Natural killer cell (primary cell): ENCODE measurements at regions not wholly inside any gene's neighbourhood (a gene's known extent, or its start where the extent isn't known, plus 50 kb on each side); places are given as distances from the start of the nearest gene placed in this dataset.
"Not testable (repeated sequence)": the region's sequence is repeated elsewhere in the genome, so short reads cannot be mapped to it uniquely, and the experiment has no call there.

ENCODE experiments used
- ATAC-seq, 3 donors: fragments of 150-1000 bp in 2 of 3; fragments of 200-7000 bp in 1 of 3; cut with Tn5 transposase; 1 replicate in 1 of 3; 2 replicates in 2 of 3; pipeline ENCODE4 v1.10.0; 2021; ENCODE audit warnings: mild to moderate bottlenecking in 2 of 3, moderate library complexity in 2 of 3
- DNase-seq, 2 donors: peaks; one replicate each; pipeline versions ENCODE4 v3.0.0 to v3.0.0-alpha.2; 2013 to 2021; ENCODE audit warnings: mixed read lengths in 1 of 2
- H3K27ac ChIP-seq: one replicate; pipeline ENCODE4 v1.5.1; 2013; ENCODE audit warnings: mild to moderate bottlenecking, low read length
- H3K27me3 ChIP-seq: one replicate; pipeline ENCODE4 v1.6.1; 2013; ENCODE audit warnings: low read length; ENCODE audit not compliant: control insufficient read depth, insufficient read depth
- H3K36me3 ChIP-seq: one replicate; pipeline ENCODE4 v1.6.1; 2013; ENCODE audit warnings: low read length; ENCODE audit not compliant: control insufficient read depth, insufficient read depth
- H3K4me1 ChIP-seq: one replicate; pipeline ENCODE4 v1.6.1; 2013; ENCODE audit warnings: low read length; ENCODE audit not compliant: control insufficient read depth, insufficient read depth
- H3K4me3 ChIP-seq: one replicate; pipeline ENCODE4 v1.5.1; 2013; ENCODE audit warnings: low read length
- H3K9me3 ChIP-seq: one replicate; pipeline ENCODE4 v1.6.1; 2013; ENCODE audit warnings: low read length; ENCODE audit not compliant: control insufficient read depth, insufficient read depth
- H3K27ac Mint-ChIP-seq, 2 donors: one replicate each; pipeline ENCODE4 v1.8.0; 2022; ENCODE audit warnings: mild to moderate bottlenecking in 2 of 2, mixed read lengths in 2 of 2, moderate library complexity in 1 of 2
- H3K27me3 Mint-ChIP-seq, 2 donors: one replicate each; pipeline ENCODE4 v1.8.0; 2022; ENCODE audit warnings: low read depth in 2 of 2, mixed read lengths in 2 of 2
- H3K36me3 Mint-ChIP-seq: one replicate; pipeline ENCODE4 v1.8.0; 2022; ENCODE audit warnings: mixed read lengths
- H3K4me1 Mint-ChIP-seq, 2 donors: one replicate each; pipeline ENCODE4 v1.8.0; 2022; ENCODE audit warnings: mixed read lengths in 2 of 2
- H3K4me3 Mint-ChIP-seq: one replicate; pipeline ENCODE4 v1.8.0; 2022; ENCODE audit warnings: mild to moderate bottlenecking, moderate library complexity, mixed read lengths
- H3K9me3 Mint-ChIP-seq, 2 donors: one replicate each; pipeline ENCODE4 v1.8.0; 2022; ENCODE audit warnings: mixed read lengths in 2 of 2
- CTCF ChIP-seq: fragments of 200-600 bp; IDR thresholded peaks from one replicate; pipeline ENCODE4 v1.8.0; 2022; ENCODE audit warnings: antibody characterized with exemption
- WGBS: methylation state at CpG from one replicate; pipeline ENCODE4 v1.1.7; 2013; ENCODE audit warnings: missing lambda C conversion rate; ENCODE audit not compliant: insufficient coverage; 5-methylcytosine and 5-hydroxymethylcytosine counted together
- intact Hi-C: fragments of 100-400 bp; cut with micrococcal nuclease; formaldehyde crosslinking; loops from one replicate; pipeline ENCODE4 v1.14.2; 2022

- Histone ChIP-seq H3K4me1 (no peaks in the 10 kb centered on the region), H3K27me3 (no peaks in the 10 kb centered on the region), H3K4me3 (no peak overlapping the region), H3K27ac (no peak overlapping the region), H3K36me3 (no peaks in the 10 kb centered on the region), H3K9me3 (peaks cover 11% of the 10 kb centered on the region)
- 91% methylated on average over 1 of the region's 1 CpG for WGBS
- Mint-ChIP-seq H3K27ac (no peak overlapping the region), H3K4me3 (no peak overlapping the region), H3K36me3 (no peaks in the 10 kb centered on the region), H3K27me3 (peaks cover 9 to 15% of the 10 kb centered on the region in 2 donors), H3K4me1 (no peaks in the 10 kb centered on the region), H3K9me3 (peaks cover 6 to 12% of the 10 kb centered on the region in 2 donors)
- DNase-seq (no peak), ATAC-seq (no peak)
- TF ChIP-seq CTCF: no peak
- intact Hi-C loops: no loop called here
Observed at GRCh38 chr16:26860506-26860905, 206.2 kb upstream of the C16orf82 start.

- intact Hi-C loops: no loop called here
- no peak overlapping the region for H3K4me3 ChIP-seq
- DNase-seq (no peak), ATAC-seq (no peak)
- no peaks in the 10 kb centered on the region for H3K36me3 ChIP-seq
- Mint-ChIP-seq H3K4me1 (no peaks in the 10 kb centered on the region), H3K4me3 (no peak overlapping the region), H3K36me3 (no peaks in the 10 kb centered on the region), H3K27ac (no peak overlapping the region), H3K27me3 (peaks cover 6 to 26% of the 10 kb centered on the region in 2 donors), H3K9me3 (peaks cover 6 to 9% of the 10 kb centered on the region in 2 donors)
- peaks cover 11% of the 10 kb centered on the region for H3K9me3 ChIP-seq
- 65% methylated on average over 3 of the region's 3 CpGs for WGBS
- no peak for TF ChIP-seq CTCF
- no peaks in the 10 kb centered on the region for H3K4me1 ChIP-seq
- no peak overlapping the region for H3K27ac ChIP-seq
- no peaks in the 10 kb centered on the region for H3K27me3 ChIP-seq
Observed at GRCh38 chr16:26863931-26864330, 202.8 kb upstream of the C16orf82 start.

- WGBS: 79% methylated on average over 5 of the region's 5 CpGs
- H3K4me1 ChIP-seq, H3K4me1 Mint-ChIP-seq, H3K4me3 Mint-ChIP-seq, ATAC-seq, H3K4me3 ChIP-seq, DNase-seq, H3K36me3 ChIP-seq, intact Hi-C loops, H3K9me3 Mint-ChIP-seq, H3K27me3 ChIP-seq, H3K36me3 Mint-ChIP-seq, H3K27me3 Mint-ChIP-seq, H3K9me3 ChIP-seq, H3K27ac ChIP-seq, H3K27ac Mint-ChIP-seq: not testable (repeated sequence)
Observed at GRCh38 chr16:26874318-26874717, 192.4 kb upstream of the C16orf82 start.

GRCh38 chr16:26877421-26877820 is 189.3 kb upstream of the C16orf82 start:
- 72% methylated on average over 2 of the region's 3 CpGs for WGBS
- H3K27me3 ChIP-seq: no peaks in the 10 kb centered on the region
- no peak for ATAC-seq

More at GRCh38 chr16:26877421-26877820, 189.3 kb upstream of the C16orf82 start:
- H3K9me3 Mint-ChIP-seq: no peaks in the 10 kb centered on the region
- Histone ChIP-seq H3K9me3 (no peaks in the 10 kb centered on the region), H3K4me3 (no peak overlapping the region), H3K4me1 (no peaks in the 10 kb centered on the region), H3K36me3 (no peaks in the 10 kb centered on the region), H3K27ac (no peak overlapping the region)
- H3K4me1 Mint-ChIP-seq: no peaks in the 10 kb centered on the region
- DNase-seq: no peak
- H3K36me3 Mint-ChIP-seq: no peaks in the 10 kb centered on the region
- no peak overlapping the region for H3K27ac Mint-ChIP-seq
- peaks cover 4 to 7% of the 10 kb centered on the region in 2 donors for H3K27me3 Mint-ChIP-seq
- no peak overlapping the region for H3K4me3 Mint-ChIP-seq
- no peak for TF ChIP-seq CTCF
- intact Hi-C loops: no loop called here
